ENCODE measurements at regions not wholly inside any gene's neighbourhood (a gene's known extent, or its start where the extent isn't known, plus 50 kb on each side); places are given as distances from the start of the nearest gene placed in this dataset.
"Not testable (repeated sequence)": the region's sequence is repeated elsewhere in the genome, so short reads cannot be mapped to it uniquely, and the experiment has no call there.

DNA sequence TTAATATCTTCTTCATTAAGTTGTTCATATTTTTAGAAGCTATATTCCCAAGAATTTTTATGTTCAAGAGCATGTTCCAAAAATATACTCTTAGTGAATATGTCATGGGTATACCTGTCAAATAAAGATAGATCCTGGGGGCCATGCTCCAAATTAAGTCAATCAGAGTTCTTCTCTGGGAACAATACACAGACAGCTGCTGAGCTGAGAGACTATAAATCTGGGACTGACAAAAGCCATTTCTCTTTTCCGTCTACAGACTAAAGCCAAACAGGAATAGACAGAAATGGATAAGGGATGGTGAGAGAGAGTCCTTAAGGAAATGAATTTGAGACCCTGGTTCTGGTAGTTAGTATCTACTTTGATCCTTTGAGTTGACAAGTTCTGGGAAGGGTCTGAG is 465.1 kb upstream of the RASGRP1 start:
- TF ChIP-seq, protein P1, sequence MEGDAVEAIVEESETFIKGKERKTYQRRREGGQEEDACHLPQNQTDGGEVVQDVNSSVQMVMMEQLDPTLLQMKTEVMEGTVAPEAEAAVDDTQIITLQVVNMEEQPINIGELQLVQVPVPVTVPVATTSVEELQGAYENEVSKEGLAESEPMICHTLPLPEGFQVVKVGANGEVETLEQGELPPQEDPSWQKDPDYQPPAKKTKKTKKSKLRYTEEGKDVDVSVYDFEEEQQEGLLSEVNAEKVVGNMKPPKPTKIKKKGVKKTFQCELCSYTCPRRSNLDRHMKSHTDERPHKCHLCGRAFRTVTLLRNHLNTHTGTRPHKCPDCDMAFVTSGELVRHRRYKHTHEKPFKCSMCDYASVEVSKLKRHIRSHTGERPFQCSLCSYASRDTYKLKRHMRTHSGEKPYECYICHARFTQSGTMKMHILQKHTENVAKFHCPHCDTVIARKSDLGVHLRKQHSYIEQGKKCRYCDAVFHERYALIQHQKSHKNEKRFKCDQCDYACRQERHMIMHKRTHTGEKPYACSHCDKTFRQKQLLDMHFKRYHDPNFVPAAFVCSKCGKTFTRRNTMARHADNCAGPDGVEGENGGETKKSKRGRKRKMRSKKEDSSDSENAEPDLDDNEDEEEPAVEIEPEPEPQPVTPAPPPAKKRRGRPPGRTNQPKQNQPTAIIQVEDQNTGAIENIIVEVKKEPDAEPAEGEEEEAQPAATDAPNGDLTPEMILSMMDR (IDR thresholded peaks at IDR 0.05) = no peak
- no peak for TF ChIP-seq POLR2A (IDR thresholded peaks at IDR 0.05)
- H3K36me3 ChIP-seq = no peaks in the 10 kb centered on the region
- no peaks in the 10 kb centered on the region for H3K27me3 ChIP-seq
- no peak overlapping the region for H3K4me3 ChIP-seq
- no peak overlapping the region for H3K27ac ChIP-seq
- H3K4me1 ChIP-seq = no peaks in the 10 kb centered on the region
- H3K9me3 ChIP-seq = no peaks in the 10 kb centered on the region
- DNase-seq = no peak

DNA sequence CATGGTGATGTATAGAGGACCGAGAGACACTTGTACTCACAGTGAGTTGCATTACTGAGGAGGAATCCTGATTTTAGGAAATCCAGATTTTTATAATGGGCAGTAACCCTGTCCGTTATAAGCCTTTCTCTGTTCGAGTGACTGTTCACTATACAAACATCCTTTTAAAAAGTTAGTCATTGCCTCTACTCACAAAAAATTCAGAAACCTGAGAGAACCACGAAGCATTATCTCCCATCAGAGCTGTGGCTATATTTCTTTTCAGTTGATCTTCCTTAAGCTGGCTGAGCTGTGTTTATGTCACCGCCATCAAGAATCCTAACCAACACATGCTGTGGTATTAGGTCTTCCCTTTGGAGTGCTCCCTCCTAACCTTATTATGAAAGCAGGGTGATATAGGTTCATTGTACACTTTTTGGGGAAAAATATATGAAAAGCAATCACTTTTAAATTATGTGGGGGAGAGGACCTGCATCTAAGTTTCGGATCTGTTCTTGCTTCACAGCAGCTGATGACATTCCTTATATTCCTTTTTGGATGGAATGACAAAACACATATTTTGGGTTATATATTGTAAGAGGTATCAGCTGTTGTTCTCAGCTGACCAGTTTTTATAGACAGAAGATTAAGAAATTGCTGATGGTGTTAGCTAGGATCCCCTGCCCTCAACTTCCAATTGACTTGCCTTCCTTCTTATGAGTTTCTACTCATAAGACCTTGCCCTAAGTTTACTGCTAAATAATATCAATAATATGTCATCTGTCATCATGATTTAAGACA is 465.9 kb upstream of the RASGRP1 start:
- Histone ChIP-seq H3K27me3 (no peaks in the 10 kb centered on the region), H3K36me3 (no peaks in the 10 kb centered on the region), H3K4me3 (no peak overlapping the region), H3K4me1 (no peaks in the 10 kb centered on the region), H3K27ac (no peak overlapping the region), H3K9me3 (no peaks in the 10 kb centered on the region)
- DNase-seq = no peak
- TF ChIP-seq POLR2A (IDR thresholded peaks at IDR 0.05) = no peak
- TF ChIP-seq, protein P1 (IDR thresholded peaks at IDR 0.05) = no peak

DNA sequence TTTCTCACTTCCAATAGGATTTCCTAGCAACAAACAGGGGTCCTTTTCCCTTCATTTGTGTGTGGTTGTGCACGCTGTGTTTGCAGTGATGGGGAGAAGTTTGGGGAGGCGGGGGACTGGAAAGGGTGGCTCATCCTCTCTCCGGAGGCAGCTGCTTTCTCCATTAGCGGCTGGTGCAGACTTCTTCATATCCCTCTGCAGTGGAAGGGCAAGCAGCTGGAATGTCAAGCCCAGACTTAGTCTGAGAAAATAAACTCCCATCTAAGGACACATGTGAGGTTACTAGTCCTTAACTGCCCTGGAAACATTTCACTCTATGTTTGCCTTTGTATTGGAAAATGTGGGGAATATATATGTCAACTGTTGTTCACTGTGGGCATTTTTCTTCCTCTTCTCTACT is 467.0 kb upstream of the RASGRP1 start:
- no peaks in the 10 kb centered on the region for H3K27me3 ChIP-seq
- H3K9me3 ChIP-seq = no peaks in the 10 kb centered on the region
- H3K4me1 ChIP-seq = no peaks in the 10 kb centered on the region
- DNase-seq = no peak
- no peaks in the 10 kb centered on the region for H3K36me3 ChIP-seq
- no peak overlapping the region for H3K27ac ChIP-seq
- TF ChIP-seq POLR2A (IDR thresholded peaks at IDR 0.05) = no peak
- TF ChIP-seq, protein P1 (IDR thresholded peaks at IDR 0.05) = no peak
- H3K4me3 ChIP-seq = no peak overlapping the region

DNA sequence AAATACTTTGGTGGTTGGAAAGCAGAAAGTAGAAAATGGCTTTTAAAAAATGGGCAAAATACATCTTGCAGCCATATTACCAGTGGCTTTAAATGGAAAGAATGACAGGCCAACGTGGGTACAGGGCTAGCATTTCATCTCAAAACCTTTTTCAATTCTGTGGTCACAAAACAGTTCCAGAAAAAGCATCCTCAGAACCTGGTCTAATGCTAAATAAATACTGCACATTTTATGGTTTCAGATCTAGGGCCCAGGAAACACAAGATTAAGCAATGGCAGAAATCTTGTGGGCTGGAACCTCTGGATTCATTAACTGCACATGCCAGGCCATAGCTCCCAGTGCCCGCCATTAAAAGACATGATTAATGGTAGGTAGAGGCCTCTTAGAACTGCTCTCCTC is 470.2 kb upstream of the RASGRP1 start:
- Histone ChIP-seq H3K4me3 (no peak overlapping the region), H3K27me3 (no peaks in the 10 kb centered on the region), H3K27ac (no peak overlapping the region), H3K4me1 (no peaks in the 10 kb centered on the region), H3K9me3 (no peaks in the 10 kb centered on the region), H3K36me3 (no peaks in the 10 kb centered on the region)
- TF ChIP-seq, protein P1 (IDR thresholded peaks at IDR 0.05) = no peak
- no peak for TF ChIP-seq POLR2A (IDR thresholded peaks at IDR 0.05)
- DNase-seq = no peak

DNA sequence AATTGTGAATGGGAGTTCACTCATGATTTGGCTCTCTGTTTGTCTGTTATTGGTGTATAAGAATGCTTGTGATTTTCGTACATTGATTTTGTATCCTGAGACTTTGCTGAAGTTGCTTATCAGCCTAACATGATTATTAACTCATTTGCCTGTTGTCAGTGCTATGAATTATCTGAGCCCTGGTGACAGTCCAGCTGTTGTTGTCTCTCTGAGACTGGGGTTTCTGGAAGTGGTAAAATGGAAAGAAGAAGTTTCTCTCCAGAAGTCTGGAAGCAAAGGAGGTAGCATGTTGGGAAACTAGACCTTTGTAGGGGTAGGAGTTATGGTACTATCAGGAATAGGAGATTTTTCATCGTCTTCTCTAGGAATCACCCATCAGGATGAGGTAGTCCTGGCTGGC is 473.0 kb upstream of the RASGRP1 start:
- DNase-seq, H3K9me3 ChIP-seq, H3K27ac ChIP-seq, H3K36me3 ChIP-seq, H3K4me3 ChIP-seq, H3K27me3 ChIP-seq, H3K4me1 ChIP-seq: not testable (repeated sequence)

DNA sequence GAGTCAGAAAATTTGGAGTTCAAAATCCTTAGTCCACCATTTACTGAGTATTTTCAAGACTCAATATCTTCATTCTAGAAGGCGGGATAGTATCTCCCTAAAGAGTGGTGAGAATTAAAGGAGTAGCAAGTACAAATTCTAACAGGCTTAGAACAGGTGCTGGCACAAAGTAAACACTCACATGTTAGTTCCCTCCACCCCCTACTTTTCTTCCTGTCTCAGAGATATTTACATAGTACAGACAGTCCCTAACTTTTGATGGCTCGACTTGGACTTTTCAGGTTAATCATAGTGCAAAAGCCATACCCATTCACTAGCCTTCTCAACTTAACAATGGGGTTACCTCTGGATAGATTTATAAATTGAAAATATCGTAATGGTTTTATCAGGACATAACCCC is 476.2 kb upstream of the RASGRP1 start:
- DNase-seq = no peak
- H3K36me3 ChIP-seq = no peaks in the 10 kb centered on the region
- H3K27ac ChIP-seq = no peak overlapping the region

More for the DNA sequence above, 476.2 kb upstream of the RASGRP1 start:
- Histone ChIP-seq H3K4me1 (no peaks in the 10 kb centered on the region), H3K4me3 (no peak overlapping the region), H3K9me3 (no peaks in the 10 kb centered on the region), H3K27me3 (no peaks in the 10 kb centered on the region)
- TF ChIP-seq POLR2A (IDR thresholded peaks at IDR 0.05) = no peak
- TF ChIP-seq, protein P1 (IDR thresholded peaks at IDR 0.05) = no peak
